VCaP (cell line): ENCODE measurements at regions not wholly inside any gene's neighbourhood (a gene's known extent, or its start where the extent isn't known, plus 50 kb on each side); places are given as distances from the start of the nearest gene placed in this dataset.

Experiments used
- H3K27ac ChIP-seq: fragments of 450-650 bp; 2 replicates; pipeline ENCODE4 v1.5.1; 2017
- CTCF ChIP-seq: fragments of 450-650 bp; conservative IDR thresholded peaks from 2 replicates; pipeline ENCODE4 v1.5.1; 2017; ENCODE audit warnings: mild to moderate bottlenecking, moderate library complexity

GRCh38 chr6:54037277-54037779, 73.9 kb upstream of the MLIP start:
- H3K27ac ChIP-seq: no peak overlapping the region
- TF ChIP-seq CTCF: no peak

- H3K27ac ChIP-seq: no peak overlapping the region
- no peak for TF ChIP-seq CTCF
Measured at GRCh38 chr6:54040545-54040944, 70.7 kb upstream of the MLIP start.

GRCh38 chr6:54041239-54041638, 70.0 kb upstream of the MLIP start:
- no peak for TF ChIP-seq CTCF
- no peak overlapping the region for H3K27ac ChIP-seq

- no peak overlapping the region for H3K27ac ChIP-seq
- TF ChIP-seq CTCF: no peak
Measured at GRCh38 chr6:54043360-54043759, 67.9 kb upstream of the MLIP start.

- no peak overlapping the region for H3K27ac ChIP-seq
- no peak for TF ChIP-seq CTCF
Measured at GRCh38 chr6:54044059-54044458, 67.2 kb upstream of the MLIP start.

GRCh38 chr6:54048782-54049181, 62.5 kb upstream of the MLIP start:
- TF ChIP-seq CTCF: no peak
- no peak overlapping the region for H3K27ac ChIP-seq

- no peak overlapping the region for H3K27ac ChIP-seq
- no peak for TF ChIP-seq CTCF
Measured at GRCh38 chr6:54050750-54051149, 60.5 kb upstream of the MLIP start.
